ENCODE measurements at regions not wholly inside any gene's neighbourhood (a gene's known extent, or its start where the extent isn't known, plus 50 kb on each side); places are given as distances from the start of the nearest gene placed in this dataset.

DNA sequence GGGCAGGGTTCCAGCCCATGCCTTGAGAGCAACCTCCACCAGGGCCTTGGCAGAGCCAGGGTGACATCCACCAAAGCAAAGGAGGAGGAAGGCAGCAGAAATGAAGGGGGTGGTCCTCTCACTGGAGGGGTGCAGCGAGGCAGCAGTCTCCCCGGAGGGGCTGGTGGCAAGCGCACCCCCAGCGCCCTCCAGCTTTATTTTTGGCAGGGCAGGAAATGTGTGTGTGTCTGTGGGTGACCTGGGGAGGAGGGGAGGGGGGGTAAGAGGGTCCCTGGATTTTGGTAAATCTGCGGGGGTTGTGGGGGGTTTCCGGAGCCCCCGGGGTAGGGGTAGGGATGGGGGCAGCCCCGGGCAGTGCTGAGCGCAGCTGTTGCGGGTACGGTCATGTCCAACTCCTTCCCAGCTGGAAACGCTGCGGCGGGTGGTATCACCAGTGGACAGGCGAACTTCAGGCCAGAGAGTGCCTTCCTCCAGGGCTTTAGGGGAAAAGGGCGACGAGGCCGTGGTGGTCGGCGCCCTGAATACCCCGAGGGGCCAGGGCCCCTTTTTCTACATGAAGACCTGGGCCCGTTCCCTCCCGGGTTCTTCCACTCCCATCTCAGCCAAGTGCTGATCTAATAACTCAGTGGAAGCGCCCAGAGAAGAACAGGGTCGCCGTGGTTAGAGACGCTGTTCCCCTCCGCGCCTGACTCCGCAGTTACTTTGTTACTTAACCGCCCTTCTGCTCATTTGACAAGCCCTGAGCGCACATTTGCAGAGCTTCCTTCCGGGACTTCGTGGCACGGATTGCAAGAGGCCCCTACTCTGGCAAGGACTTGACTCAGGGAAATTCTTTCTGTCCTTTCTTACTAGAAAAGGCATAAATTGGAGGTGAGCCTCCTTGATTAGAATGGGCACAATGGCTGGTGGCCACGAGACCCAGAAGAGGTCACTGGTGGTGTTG is 55.2 kb downstream of the FOS start:
- DNase-seq, result peak; percentile 88
- H3K9me3 Mint-ChIP-seq, result no peaks in the 10 kb centered on the region
- H3K4me1 Mint-ChIP-seq, result peaks cover 22% of the 10 kb centered on the region
- H3K27me3 Mint-ChIP-seq, result peaks cover 17% of the 10 kb centered on the region
- H3K27ac Mint-ChIP-seq, result peak overlapping the region; percentile 89
- intact Hi-C loops (cut with micrococcal nuclease), result loop anchor here (5.0 to 10.0 kb wide), 2 partner anchors 83 to 151 kb away; no protein-coding TSS in a partner anchor
- H3K4me3 Mint-ChIP-seq, result peak overlapping the region; percentile 82
- no peaks in the 10 kb centered on the region for H3K36me3 Mint-ChIP-seq (ENCODE audit: low read depth)

DNA sequence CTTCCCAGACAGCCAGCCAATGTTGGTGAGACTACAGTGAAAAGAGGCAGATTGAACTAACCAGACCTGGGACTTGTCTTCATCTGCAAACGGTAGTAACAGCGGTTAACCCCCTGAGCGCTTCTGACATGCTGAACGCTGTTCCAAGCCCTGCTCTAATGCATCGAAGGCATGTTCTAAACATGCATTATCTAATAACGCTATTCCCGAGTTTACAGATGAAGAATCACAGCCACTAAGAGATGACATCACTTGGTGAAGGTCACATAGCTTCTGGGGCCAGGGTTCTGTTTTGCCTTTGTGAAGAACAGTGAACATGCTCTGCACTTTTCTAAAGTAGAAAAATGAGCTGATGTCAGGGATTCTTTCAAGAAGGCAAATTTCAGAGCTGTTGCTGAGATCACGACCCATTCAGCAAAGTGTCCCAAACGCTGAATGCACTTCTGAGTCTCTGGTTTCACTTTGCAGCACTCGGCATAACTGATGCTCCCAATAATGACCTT is 56.0 kb downstream of the FOS start:
- Mint-ChIP-seq H3K36me3 (ENCODE audit: low read depth) (no peaks in the 10 kb centered on the region), H3K27me3 (peaks cover 13% of the 10 kb centered on the region), H3K4me1 (peaks cover 22% of the 10 kb centered on the region), H3K27ac (peak overlapping the region; percentile 86), H3K9me3 (no peaks in the 10 kb centered on the region), H3K4me3 (peak overlapping the region; percentile 82)
- peak; percentile 63 for DNase-seq
- intact Hi-C loops (cut with micrococcal nuclease), result loop anchor here (5.0 to 10.0 kb wide), 2 partner anchors 83 to 150 kb away; no protein-coding TSS in a partner anchor

DNA sequence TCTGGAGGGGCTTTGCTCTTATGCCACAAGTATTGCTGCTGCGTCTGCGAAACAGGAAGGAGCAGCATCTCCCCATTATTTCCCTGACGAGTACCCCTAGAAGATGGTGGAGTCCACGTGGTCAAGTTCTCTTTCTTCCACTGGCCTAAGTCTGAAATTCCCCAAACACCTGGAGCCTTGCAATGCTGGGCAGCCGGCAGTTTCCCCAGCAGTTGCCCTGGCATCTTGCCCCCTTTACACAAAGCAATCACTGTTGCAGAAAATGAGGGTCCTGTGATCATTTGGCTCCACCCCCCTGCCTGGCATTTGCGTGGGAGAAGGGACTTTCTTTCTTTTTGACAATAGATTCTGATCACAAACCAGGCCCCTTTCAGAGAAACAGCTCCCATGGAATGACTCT is 56.9 kb downstream of the FOS start:
- H3K4me1 Mint-ChIP-seq, result peaks cover 22% of the 10 kb centered on the region
- H3K9me3 Mint-ChIP-seq, result no peaks in the 10 kb centered on the region
- peak overlapping the region; percentile 47 for H3K27ac Mint-ChIP-seq
- intact Hi-C loops (cut with micrococcal nuclease), result loop anchor here (10.0 kb wide), 1 partner anchor 149 kb away; no protein-coding TSS in a partner anchor
- H3K27me3 Mint-ChIP-seq, result peaks cover 11% of the 10 kb centered on the region
- no peaks in the 10 kb centered on the region for H3K36me3 Mint-ChIP-seq (ENCODE audit: low read depth)
- peak overlapping the region; percentile 20 for H3K4me3 Mint-ChIP-seq
- no peak for DNase-seq

DNA sequence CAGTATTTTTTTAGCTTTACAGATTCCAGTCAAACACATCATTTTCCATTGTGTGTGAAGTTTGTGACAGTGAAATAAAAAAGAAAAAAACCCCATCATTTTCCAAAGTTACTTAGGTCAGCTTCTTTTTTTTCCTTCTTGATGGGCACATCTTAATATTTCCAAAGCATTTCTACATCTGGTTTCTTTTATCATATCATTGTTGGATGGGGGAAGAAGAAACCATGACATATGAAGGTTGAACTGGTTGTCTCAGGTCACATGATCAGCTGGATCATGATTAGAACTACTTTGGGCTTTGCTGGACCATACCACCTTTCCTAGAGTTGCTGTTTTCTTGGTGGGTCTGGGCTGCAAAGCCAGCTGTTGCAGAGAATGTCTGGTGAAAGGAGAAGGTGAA is 59.8 kb downstream of the FOS start:
- H3K9me3 Mint-ChIP-seq, result no peaks in the 10 kb centered on the region
- H3K4me1 Mint-ChIP-seq, result peaks cover 18% of the 10 kb centered on the region
- H3K4me3 Mint-ChIP-seq, result no peak overlapping the region
- H3K36me3 Mint-ChIP-seq (ENCODE audit: low read depth), result no peaks in the 10 kb centered on the region
- H3K27ac Mint-ChIP-seq, result no peak overlapping the region
- H3K27me3 Mint-ChIP-seq, result peaks cover 19% of the 10 kb centered on the region
- intact Hi-C loops (cut with micrococcal nuclease), result loop anchor here (10.0 kb wide), 1 partner anchor 146 kb away; no protein-coding TSS in a partner anchor
- DNase-seq, result no peak

DNA sequence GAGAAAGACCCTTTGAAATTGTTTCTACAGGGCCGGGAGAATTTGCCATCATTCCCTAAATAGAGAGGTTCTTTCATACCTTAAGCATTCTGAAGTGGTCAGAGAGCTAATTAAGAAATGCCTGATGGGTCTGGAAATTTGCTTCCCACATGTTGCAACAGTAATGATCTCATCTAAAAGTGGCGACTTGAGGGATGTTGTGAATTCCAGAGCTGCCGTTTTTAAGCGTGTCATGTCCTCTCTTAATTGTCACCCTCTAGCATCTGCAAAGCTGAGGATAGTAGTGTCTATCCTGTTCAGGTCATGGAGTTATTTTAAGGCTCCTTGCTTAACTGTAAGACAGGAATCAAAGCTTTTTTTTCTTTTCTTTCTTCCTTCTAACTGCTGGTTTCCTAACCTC is 60.4 kb downstream of the FOS start:
- H3K4me3 Mint-ChIP-seq, result no peak overlapping the region
- H3K27me3 Mint-ChIP-seq, result peaks cover 21% of the 10 kb centered on the region
- peaks cover 16% of the 10 kb centered on the region for H3K4me1 Mint-ChIP-seq
- intact Hi-C loops (cut with micrococcal nuclease), result loop anchor here (10.0 kb wide), 1 partner anchor 146 kb away; no protein-coding TSS in a partner anchor
- no peaks in the 10 kb centered on the region for H3K9me3 Mint-ChIP-seq
- no peak overlapping the region for H3K27ac Mint-ChIP-seq
- DNase-seq, result no peak
- H3K36me3 Mint-ChIP-seq (ENCODE audit: low read depth), result no peaks in the 10 kb centered on the region

DNA sequence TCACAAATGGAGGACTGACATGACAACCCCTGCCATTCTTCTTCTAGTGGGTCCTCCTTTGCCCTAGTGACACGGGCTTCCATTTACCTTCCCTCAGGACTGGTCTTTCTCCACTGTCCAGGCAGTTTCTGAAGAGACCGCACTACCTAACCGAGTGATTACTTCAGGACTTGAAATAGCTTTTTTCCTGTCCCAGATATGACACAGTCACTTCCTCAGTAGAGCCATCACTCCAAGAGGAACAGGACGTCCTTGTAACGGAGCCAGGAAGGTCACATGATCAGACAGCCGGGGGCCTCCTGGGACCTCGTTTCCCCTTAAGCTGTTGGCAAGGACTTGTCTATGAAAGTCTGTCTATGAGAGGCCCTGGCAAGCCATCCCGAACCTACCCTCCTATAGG is 62.3 kb downstream of the FOS start:
- peaks cover 27% of the 10 kb centered on the region for H3K27me3 Mint-ChIP-seq

DNA sequence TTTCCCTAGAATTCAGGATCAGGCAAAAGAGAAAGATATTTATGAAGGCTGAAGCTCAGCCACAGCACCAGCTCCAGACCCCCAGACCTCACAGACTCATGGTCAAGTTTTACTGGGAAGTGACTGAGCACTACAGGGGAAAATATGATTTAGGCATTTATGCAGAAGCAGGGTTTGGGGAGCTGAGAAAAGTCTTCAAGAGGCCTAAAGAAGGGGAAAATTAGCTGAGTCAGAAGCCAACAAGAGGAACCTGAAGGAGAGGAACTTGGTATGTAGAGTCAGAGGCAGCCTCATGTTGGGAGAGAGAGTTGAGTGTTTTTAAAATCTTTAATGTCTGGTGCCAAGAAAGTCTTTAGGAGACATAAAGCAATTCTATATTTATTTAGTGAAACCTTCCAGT is 63.0 kb downstream of the FOS start:
- Mint-ChIP-seq H3K36me3 (ENCODE audit: low read depth) (no peaks in the 10 kb centered on the region), H3K4me1 (peaks cover 4% of the 10 kb centered on the region), H3K27me3 (peaks cover 27% of the 10 kb centered on the region), H3K27ac (no peak overlapping the region), H3K4me3 (no peak overlapping the region), H3K9me3 (no peaks in the 10 kb centered on the region)
- no peak for DNase-seq
- intact Hi-C loops (cut with micrococcal nuclease), result no loop called here

More for the DNA sequence above, 62.3 kb downstream of the FOS start:
- no peak overlapping the region for H3K27ac Mint-ChIP-seq
- no peaks in the 10 kb centered on the region for H3K9me3 Mint-ChIP-seq
- no peaks in the 10 kb centered on the region for H3K36me3 Mint-ChIP-seq (ENCODE audit: low read depth)
- H3K4me3 Mint-ChIP-seq, result no peak overlapping the region
- H3K4me1 Mint-ChIP-seq, result peaks cover 4% of the 10 kb centered on the region
- no peak for DNase-seq
- intact Hi-C loops (cut with micrococcal nuclease), result no loop called here

DNA sequence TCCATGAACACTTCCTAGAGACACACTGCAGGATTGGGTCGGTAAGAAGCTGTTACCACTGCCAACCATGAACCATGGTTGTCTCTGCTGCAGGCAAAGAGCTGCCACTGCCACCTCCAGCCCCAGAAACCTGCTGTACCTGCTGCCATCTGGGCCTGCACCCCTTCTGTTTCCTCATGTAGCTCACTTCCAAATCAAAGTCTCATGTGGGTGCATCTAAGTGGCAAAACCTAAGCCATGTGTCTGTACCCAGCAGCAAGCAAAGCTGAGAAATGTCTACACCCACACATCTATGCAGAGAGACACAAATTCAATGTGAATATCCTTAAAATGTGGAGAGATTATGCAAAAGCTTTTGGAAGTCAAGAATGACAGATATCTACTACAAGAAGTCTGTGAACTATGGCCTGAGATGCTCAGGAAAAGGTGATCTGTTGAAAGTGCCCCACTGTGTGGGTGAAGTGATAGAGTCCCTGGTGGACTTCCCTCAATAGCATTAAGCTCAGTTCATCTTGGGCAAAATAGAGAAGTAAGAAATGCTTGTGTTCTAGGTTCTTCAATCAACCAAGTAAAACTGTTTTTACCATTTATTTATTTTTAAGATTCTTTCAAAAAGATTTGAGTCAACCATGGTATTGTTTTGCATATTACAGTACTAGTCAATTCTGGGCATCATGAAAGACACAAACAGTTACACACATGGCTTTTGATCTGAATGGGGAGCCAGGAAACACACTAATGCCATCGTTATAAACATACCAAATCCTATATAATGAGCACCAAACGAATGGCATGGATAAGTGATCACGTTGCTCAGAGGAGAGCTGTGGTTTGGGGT is 64.4 kb downstream of the FOS start:
- H3K9me3 Mint-ChIP-seq, result no peaks in the 10 kb centered on the region
- intact Hi-C loops (cut with micrococcal nuclease), result no loop called here
- DNase-seq, result no peak
- no peak overlapping the region for H3K27ac Mint-ChIP-seq
- H3K27me3 Mint-ChIP-seq, result peaks cover 27% of the 10 kb centered on the region
- H3K36me3 Mint-ChIP-seq (ENCODE audit: low read depth), result no peaks in the 10 kb centered on the region
- H3K4me3 Mint-ChIP-seq, result no peak overlapping the region
- peaks cover 4% of the 10 kb centered on the region for H3K4me1 Mint-ChIP-seq

DNA sequence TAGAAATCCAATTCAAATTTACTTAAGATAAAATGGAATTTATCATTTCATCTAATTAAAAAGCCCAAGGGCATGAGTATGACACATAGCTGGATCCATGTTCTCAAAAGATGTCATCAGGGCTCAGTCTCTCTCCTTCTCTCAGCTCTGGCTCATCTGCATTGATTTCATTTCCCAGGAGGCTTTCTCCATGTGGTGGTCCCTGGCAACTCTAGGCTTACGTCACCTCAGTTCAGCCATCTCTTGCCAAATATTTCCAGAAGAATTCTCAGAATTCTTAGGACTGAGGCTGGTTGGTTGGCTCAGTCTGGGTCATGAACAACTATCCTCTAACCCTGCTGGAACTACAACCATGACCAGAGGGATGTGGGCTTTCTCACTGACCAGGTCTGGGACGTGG is 65.3 kb downstream of the FOS start:
- Mint-ChIP-seq H3K4me1 (peaks cover 4% of the 10 kb centered on the region), H3K9me3 (no peaks in the 10 kb centered on the region), H3K27ac (no peak overlapping the region), H3K27me3 (peaks cover 21% of the 10 kb centered on the region), H3K4me3 (no peak overlapping the region), H3K36me3 (ENCODE audit: low read depth) (no peaks in the 10 kb centered on the region)
- intact Hi-C loops (cut with micrococcal nuclease), result no loop called here
- DNase-seq, result no peak

DNA sequence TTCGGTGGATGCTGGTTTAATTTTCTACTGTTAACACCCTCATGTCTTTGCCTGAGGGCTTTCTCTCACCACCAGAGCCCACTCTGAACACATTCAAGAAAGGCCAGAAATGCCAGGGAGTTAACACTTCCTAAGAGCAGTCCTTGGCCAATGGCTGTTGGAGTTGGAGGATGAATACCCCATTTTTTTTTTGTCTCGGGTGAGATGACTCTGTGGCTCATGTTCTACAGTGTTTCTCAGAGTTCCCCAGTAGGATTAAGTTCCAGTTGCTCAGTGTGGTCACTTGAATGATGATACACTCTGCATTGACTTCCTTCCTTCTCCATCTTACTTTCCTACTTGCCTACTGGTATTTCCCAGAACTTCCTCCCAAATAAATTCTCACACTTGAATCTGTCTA is 65.8 kb downstream of the FOS start:
- Mint-ChIP-seq H3K9me3 (no peaks in the 10 kb centered on the region), H3K36me3 (ENCODE audit: low read depth) (no peaks in the 10 kb centered on the region), H3K4me3 (no peak overlapping the region), H3K4me1 (peaks cover 4% of the 10 kb centered on the region), H3K27me3 (peaks cover 20% of the 10 kb centered on the region), H3K27ac (no peak overlapping the region)
- intact Hi-C loops (cut with micrococcal nuclease), result no loop called here
- no peak for DNase-seq

DNA sequence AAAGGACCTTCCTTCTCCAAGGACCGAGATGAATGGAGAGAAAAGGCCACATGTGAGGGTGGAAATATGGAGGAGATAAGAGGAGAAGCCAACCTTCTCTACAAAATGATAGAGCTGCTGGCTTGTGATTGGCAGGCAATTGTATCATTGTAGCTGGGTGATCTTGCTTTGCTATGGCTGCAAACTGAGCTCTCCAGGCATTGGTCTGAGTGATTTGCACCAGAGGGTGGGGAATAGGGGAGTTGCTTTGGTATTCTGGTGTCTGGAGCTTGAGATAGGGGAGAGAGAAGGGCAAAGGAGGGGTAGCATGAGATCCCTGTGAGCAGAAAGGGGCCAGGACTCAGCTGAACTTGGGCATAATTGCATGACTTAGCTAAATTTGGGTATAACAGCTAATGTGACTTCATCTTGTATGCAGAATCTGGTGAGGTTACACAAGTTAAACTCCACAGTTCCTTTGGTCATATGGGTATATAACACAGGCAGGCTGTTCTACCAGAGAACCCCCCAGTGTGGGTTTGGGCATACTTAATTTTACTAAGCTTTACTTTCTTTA is 72.0 kb downstream of the FOS start:
- no peaks in the 10 kb centered on the region for H3K4me1 Mint-ChIP-seq
- no peak overlapping the region for H3K4me3 Mint-ChIP-seq
- no peaks in the 10 kb centered on the region for H3K36me3 Mint-ChIP-seq (ENCODE audit: low read depth)
- H3K27ac Mint-ChIP-seq, result no peak overlapping the region
- intact Hi-C loops (cut with micrococcal nuclease), result no loop called here
- peaks cover 1% of the 10 kb centered on the region for H3K27me3 Mint-ChIP-seq
- no peak for DNase-seq
- H3K9me3 Mint-ChIP-seq, result no peaks in the 10 kb centered on the region

DNA sequence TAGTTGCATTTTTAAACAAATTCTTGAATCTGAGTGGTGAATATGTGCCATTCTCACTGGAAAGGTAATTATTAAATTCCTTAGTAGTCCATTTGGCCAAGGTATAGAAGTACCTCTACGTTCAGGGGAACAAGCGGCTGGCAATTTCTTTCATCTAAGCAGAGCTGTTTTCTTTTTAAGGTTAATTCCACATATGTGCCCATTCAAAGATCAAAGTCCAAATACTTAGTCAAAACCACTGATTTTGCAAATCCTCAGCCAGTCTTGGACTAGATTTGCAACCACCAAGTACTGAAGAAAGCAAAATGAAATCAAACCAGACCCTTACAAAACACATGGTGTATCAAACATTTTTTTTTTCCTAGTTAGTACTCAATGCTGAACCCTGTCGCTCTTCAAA is 68.7 kb upstream of the JDP2 start:
- Mint-ChIP-seq H3K27me3 (peaks cover 17% of the 10 kb centered on the region), H3K4me3 (no peak overlapping the region), H3K36me3 (ENCODE audit: low read depth) (no peaks in the 10 kb centered on the region), H3K4me1 (peaks cover 3% of the 10 kb centered on the region), H3K27ac (no peak overlapping the region), H3K9me3 (no peaks in the 10 kb centered on the region)
- no peak for DNase-seq
- intact Hi-C loops (cut with micrococcal nuclease), result no loop called here

DNA sequence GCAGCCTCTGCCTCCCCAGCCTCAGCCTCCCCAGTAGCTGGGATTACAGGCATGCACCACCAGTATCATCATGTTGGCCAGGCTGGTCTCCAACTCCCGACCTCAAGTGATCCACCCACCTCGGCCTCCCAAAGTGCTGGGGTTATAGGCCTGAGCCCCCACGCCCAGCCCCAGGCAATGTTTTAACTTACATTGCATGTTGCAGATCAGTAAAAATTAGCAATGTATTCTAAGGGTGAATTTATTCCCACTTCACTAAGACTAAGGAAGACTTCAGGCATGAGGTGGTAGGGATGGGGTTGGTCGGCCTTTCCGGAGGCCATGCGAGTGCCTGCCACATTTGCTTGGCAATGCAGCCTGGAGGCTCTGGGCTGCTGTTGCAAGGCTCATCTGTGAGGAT is 66.8 kb upstream of the JDP2 start:
- H3K4me1 Mint-ChIP-seq, result peaks cover 8% of the 10 kb centered on the region
- peaks cover 20% of the 10 kb centered on the region for H3K27me3 Mint-ChIP-seq
- H3K36me3 Mint-ChIP-seq (ENCODE audit: low read depth), result no peaks in the 10 kb centered on the region
- intact Hi-C loops (cut with micrococcal nuclease), result no loop called here
- no peaks in the 10 kb centered on the region for H3K9me3 Mint-ChIP-seq
- H3K4me3 Mint-ChIP-seq, result no peak overlapping the region
- no peak for DNase-seq
- no peak overlapping the region for H3K27ac Mint-ChIP-seq

Measured in activated CD4-positive, alpha-beta T cell treated with anti-CD3 and anti-CD28 coated beads, Interleukin-2, amount 10 ng/mL, durations not matched to agents 24 days and 14 days (primary cell).